Spinal cord (tissue), 9 donors: ENCODE measurements at regions not wholly inside any gene's neighbourhood (a gene's known extent, or its start where the extent isn't known, plus 50 kb on each side); places are given as distances from the start of the nearest gene placed in this dataset.

Experiments used
- DNase-seq, 6 donors: peaks; one replicate each; pipeline versions ENCODE4 v3.0.0 to v3.0.0-alpha.2; 2013 to 2015; ENCODE audit warnings: low spot score in 6 of 6, low read depth in 4 of 6
- H3K27ac ChIP-seq: one replicate; pipeline ENCODE4 v1.5.1; 2013; ENCODE audit warnings: low read depth, low read length, control low read depth
- H3K27me3 ChIP-seq: one replicate; pipeline ENCODE4 v1.6.1; 2013; ENCODE audit warnings: low read length; ENCODE audit not compliant: control insufficient read depth, insufficient read depth
- H3K36me3 ChIP-seq: one replicate; pipeline ENCODE4 v1.6.1; 2013; ENCODE audit warnings: low read length; ENCODE audit not compliant: control insufficient read depth, insufficient read depth
- H3K4me1 ChIP-seq: one replicate; pipeline ENCODE4 v1.6.1; 2013; ENCODE audit warnings: low read length; ENCODE audit not compliant: control insufficient read depth, insufficient read depth
- H3K4me3 ChIP-seq: one replicate; pipeline ENCODE4 v1.5.1; 2013; ENCODE audit warnings: low read depth, low read length, control low read depth
- H3K9me3 ChIP-seq: one replicate; pipeline ENCODE4 v1.6.1; 2013; ENCODE audit warnings: low read length; ENCODE audit not compliant: control insufficient read depth, insufficient read depth
- WGBS: methylation state at CpG from one replicate; pipeline ENCODE4 v1.1.5; 2013; ENCODE audit warnings: missing lambda C conversion rate; ENCODE audit not compliant: insufficient coverage; 5-methylcytosine and 5-hydroxymethylcytosine counted together
- donor health status: healthy.

- Histone ChIP-seq H3K4me1 (no peaks in the 10 kb centered on the region), H3K27me3 (no peaks in the 10 kb centered on the region), H3K36me3 (no peaks in the 10 kb centered on the region), H3K4me3 (no peak overlapping the region), H3K9me3 (no peaks in the 10 kb centered on the region), H3K27ac (no peak overlapping the region)
- peak in 5 of 6 donors; percentile 25 to 84 (median 36) for DNase-seq
- 100% methylated on average over 1 of the region's 4 CpGs for WGBS
Observed at GRCh38 chr5:39570403-39571027, 145.7 kb upstream of the DAB2 start.

GRCh38 chr5:39569857-39570256 lies 145.1 kb upstream of the DAB2 start:
- H3K9me3 ChIP-seq, result no peaks in the 10 kb centered on the region
- no peak overlapping the region for H3K27ac ChIP-seq
- no peaks in the 10 kb centered on the region for H3K4me1 ChIP-seq
- H3K4me3 ChIP-seq, result no peak overlapping the region
- WGBS, result 53% methylated on average over 3 of the region's 3 CpGs
- DNase-seq, result no peak
- no peaks in the 10 kb centered on the region for H3K36me3 ChIP-seq
- no peaks in the 10 kb centered on the region for H3K27me3 ChIP-seq

GRCh38 chr5:39566891-39567290 lies 142.1 kb upstream of the DAB2 start:
- peak in 1 of 6 donors; percentile 47 for DNase-seq
- Histone ChIP-seq H3K27ac (no peak overlapping the region), H3K4me1 (no peaks in the 10 kb centered on the region), H3K36me3 (no peaks in the 10 kb centered on the region), H3K4me3 (no peak overlapping the region), H3K27me3 (no peaks in the 10 kb centered on the region), H3K9me3 (no peaks in the 10 kb centered on the region)

GRCh38 chr5:39566029-39566428 lies 141.2 kb upstream of the DAB2 start:
- no peaks in the 10 kb centered on the region for H3K27me3 ChIP-seq
- WGBS, result no CpG with 5 or more reads among the region's 3 CpGs

GRCh38 chr5:39561421-39561820 lies 136.6 kb upstream of the DAB2 start:
- no peak for DNase-seq
- Histone ChIP-seq H3K27ac (no peak overlapping the region), H3K4me3 (no peak overlapping the region), H3K4me1 (no peaks in the 10 kb centered on the region), H3K36me3 (no peaks in the 10 kb centered on the region), H3K9me3 (no peaks in the 10 kb centered on the region), H3K27me3 (no peaks in the 10 kb centered on the region)
- 80% methylated on average over 1 of the region's 2 CpGs for WGBS

More at GRCh38 chr5:39566029-39566428, 141.2 kb upstream of the DAB2 start:
- H3K4me1 ChIP-seq, result no peaks in the 10 kb centered on the region
- no peak overlapping the region for H3K27ac ChIP-seq
- no peak for DNase-seq
- H3K4me3 ChIP-seq, result no peak overlapping the region
- no peaks in the 10 kb centered on the region for H3K9me3 ChIP-seq
- no peaks in the 10 kb centered on the region for H3K36me3 ChIP-seq

- peak in 1 of 6 donors; percentile 86 for DNase-seq
- no peaks in the 10 kb centered on the region for H3K36me3 ChIP-seq
- H3K27ac ChIP-seq, result no peak overlapping the region
- no peaks in the 10 kb centered on the region for H3K9me3 ChIP-seq
- no peaks in the 10 kb centered on the region for H3K4me1 ChIP-seq
- no peaks in the 10 kb centered on the region for H3K27me3 ChIP-seq
- WGBS, result no CpG with 5 or more reads among the region's 2 CpGs
- H3K4me3 ChIP-seq, result no peak overlapping the region
Observed at GRCh38 chr5:39560726-39561125, 135.9 kb upstream of the DAB2 start.

- Histone ChIP-seq H3K4me3 (no peak overlapping the region), H3K9me3 (no peaks in the 10 kb centered on the region), H3K27ac (no peak overlapping the region), H3K4me1 (no peaks in the 10 kb centered on the region), H3K36me3 (no peaks in the 10 kb centered on the region), H3K27me3 (no peaks in the 10 kb centered on the region)
- DNase-seq, result no peak
- WGBS, result 50% methylated on average over 1 of the region's 2 CpGs
Observed at GRCh38 chr5:39559923-39560322, 135.1 kb upstream of the DAB2 start.

GRCh38 chr5:39558541-39558940 lies 133.8 kb upstream of the DAB2 start:
- Histone ChIP-seq H3K27ac (no peak overlapping the region), H3K9me3 (no peaks in the 10 kb centered on the region), H3K27me3 (no peaks in the 10 kb centered on the region), H3K4me1 (no peaks in the 10 kb centered on the region), H3K36me3 (no peaks in the 10 kb centered on the region), H3K4me3 (no peak overlapping the region)
- no peak for DNase-seq
- 63% methylated on average over 1 of the region's 3 CpGs for WGBS

GRCh38 chr5:39555788-39556187 lies 131.0 kb upstream of the DAB2 start:
- 56% methylated on average over 4 of the region's 4 CpGs for WGBS
- Histone ChIP-seq H3K4me3 (no peak overlapping the region), H3K27me3 (no peaks in the 10 kb centered on the region), H3K9me3 (no peaks in the 10 kb centered on the region), H3K27ac (no peak overlapping the region), H3K4me1 (no peaks in the 10 kb centered on the region), H3K36me3 (no peaks in the 10 kb centered on the region)
- no peak for DNase-seq

GRCh38 chr5:39547553-39548154 lies 122.9 kb upstream of the DAB2 start:
- Histone ChIP-seq H3K4me3 (no peak overlapping the region), H3K9me3 (no peaks in the 10 kb centered on the region), H3K4me1 (no peaks in the 10 kb centered on the region), H3K27ac (peak overlapping the region; percentile 7), H3K36me3 (no peaks in the 10 kb centered on the region), H3K27me3 (no peaks in the 10 kb centered on the region)
- peak; percentile 48 to 91 (median 64) for DNase-seq
- 0% methylated on average over 1 of the region's 9 CpGs for WGBS
